ENCODE measurements at regions not wholly inside any gene's neighbourhood (a gene's known extent, or its start where the extent isn't known, plus 50 kb on each side); places are given as distances from the start of the nearest gene placed in this dataset.

GRCh38 chr7:159227433-159227832, 82.8 kb upstream of the VIPR2 start (continued):
- TF ChIP-seq ZNF114 (CRISPR knock-in tag; IDR thresholded peaks at IDR 0.05) (no peak), CREB1 (CRISPR knock-in tag; IDR thresholded peaks at IDR 0.05; ENCODE audit: low read depth) (no peak)
- TF ChIP-seq, protein P1, sequence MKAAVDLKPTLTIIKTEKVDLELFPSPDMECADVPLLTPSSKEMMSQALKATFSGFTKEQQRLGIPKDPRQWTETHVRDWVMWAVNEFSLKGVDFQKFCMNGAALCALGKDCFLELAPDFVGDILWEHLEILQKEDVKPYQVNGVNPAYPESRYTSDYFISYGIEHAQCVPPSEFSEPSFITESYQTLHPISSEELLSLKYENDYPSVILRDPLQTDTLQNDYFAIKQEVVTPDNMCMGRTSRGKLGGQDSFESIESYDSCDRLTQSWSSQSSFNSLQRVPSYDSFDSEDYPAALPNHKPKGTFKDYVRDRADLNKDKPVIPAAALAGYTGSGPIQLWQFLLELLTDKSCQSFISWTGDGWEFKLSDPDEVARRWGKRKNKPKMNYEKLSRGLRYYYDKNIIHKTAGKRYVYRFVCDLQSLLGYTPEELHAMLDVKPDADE (IDR thresholded peaks at IDR 0.05) = no peak

DNA sequence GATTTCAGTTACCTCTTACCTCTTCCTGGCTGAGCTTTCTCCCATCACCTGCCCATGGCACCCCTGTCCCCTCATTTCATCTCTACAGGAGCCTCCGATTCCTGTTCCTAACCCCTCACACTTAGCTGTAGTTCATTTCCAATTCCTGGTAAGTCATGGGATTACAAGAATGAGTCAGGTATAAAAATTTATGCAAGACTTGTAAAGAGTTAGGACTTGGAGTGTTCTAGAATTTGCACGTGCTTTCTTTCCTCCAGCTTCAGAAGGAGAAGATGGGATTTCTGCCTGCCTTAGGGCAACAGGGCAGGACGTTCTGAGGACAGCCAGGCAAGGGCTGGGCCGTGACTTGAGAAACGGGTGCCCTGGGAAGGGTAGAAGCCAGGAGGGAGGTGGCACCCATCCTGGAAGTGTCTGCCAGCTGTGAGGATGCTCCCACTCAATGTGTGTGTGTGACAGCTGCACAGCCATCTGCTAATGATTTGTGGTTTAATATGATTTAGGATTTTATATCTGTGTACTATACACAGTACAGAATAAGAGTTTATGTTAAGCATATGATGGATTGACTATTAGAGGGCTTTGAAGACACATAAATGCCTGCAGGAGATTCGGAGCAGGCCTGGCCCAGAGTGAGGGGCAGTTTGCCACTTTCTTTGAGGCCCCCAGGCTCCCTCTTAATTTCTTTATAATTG, 81.5 kb upstream of the VIPR2 start:
- Mint-ChIP-seq H3K27me3 (ENCODE audit: insufficient read depth, low read depth, poor library complexity) (peaks cover 9% of the 10 kb centered on the region), H3K4me3 (no peak overlapping the region), H3K9me3 (peaks cover 91% of the 10 kb centered on the region), H3K36me3 (ENCODE audit: low read depth) (peaks cover 22% of the 10 kb centered on the region; the same call in 2 of the 3 replicates), H3K27ac (no peak overlapping the region), H3K4me1 (no peaks in the 10 kb centered on the region)
- Histone ChIP-seq H3K4me2 (no peak overlapping the region), H3K9me2 (ENCODE audit: insufficient read depth) (no peaks in the 10 kb centered on the region), H3K4me1 (ENCODE audit: insufficient read depth) (no peaks in the 10 kb centered on the region), H4K20me1 (replicated peaks; ENCODE audit: insufficient read depth) (no peaks in the 10 kb centered on the region), H3F3A (replicated peaks; ENCODE audit: low read depth) (no peaks in the 10 kb centered on the region), H3K4me3 (no peak overlapping the region), H3K79me2 (replicated peaks; ENCODE audit: insufficient read depth) (no peaks in the 10 kb centered on the region), H3K36me3 (ENCODE audit: insufficient read depth) (peaks cover 7% of the 10 kb centered on the region), H3K27ac (ENCODE audit: low read depth) (no peak overlapping the region), H3K27me3 (ENCODE audit: insufficient read depth) (no peaks in the 10 kb centered on the region), H2AFZ (no peak overlapping the region)
- DNase-seq (ENCODE audit: low spot score) (no peak), ATAC-seq (no peak)
- TF ChIP-seq EZH2 (IDR thresholded peaks at IDR 0.05; ENCODE audit: low read depth, unreplicated experiment) (no peak), CTCF (conservative IDR thresholded peaks at IDR 0.05; ENCODE audit: low read depth in 2 of 2) (no peak), EZH2phosphoT487 (IDR thresholded peaks at IDR 0.05; ENCODE audit: unreplicated experiment) (no peak), POLR2AphosphoS5 (IDR thresholded peaks at IDR 0.05; ENCODE audit: low read depth) (no peak), NANOG (IDR thresholded peaks at IDR 0.05; ENCODE audit: borderline replicate concordance) (no peak), CREB1 (CRISPR knock-in tag; IDR thresholded peaks at IDR 0.05; ENCODE audit: low read depth) (no peak), ZNF114 (CRISPR knock-in tag; IDR thresholded peaks at IDR 0.05) (no peak), STAT1 (IDR thresholded peaks at IDR 0.05; ENCODE audit: unreplicated experiment) (no peak)
- TF ChIP-seq, protein P2, sequence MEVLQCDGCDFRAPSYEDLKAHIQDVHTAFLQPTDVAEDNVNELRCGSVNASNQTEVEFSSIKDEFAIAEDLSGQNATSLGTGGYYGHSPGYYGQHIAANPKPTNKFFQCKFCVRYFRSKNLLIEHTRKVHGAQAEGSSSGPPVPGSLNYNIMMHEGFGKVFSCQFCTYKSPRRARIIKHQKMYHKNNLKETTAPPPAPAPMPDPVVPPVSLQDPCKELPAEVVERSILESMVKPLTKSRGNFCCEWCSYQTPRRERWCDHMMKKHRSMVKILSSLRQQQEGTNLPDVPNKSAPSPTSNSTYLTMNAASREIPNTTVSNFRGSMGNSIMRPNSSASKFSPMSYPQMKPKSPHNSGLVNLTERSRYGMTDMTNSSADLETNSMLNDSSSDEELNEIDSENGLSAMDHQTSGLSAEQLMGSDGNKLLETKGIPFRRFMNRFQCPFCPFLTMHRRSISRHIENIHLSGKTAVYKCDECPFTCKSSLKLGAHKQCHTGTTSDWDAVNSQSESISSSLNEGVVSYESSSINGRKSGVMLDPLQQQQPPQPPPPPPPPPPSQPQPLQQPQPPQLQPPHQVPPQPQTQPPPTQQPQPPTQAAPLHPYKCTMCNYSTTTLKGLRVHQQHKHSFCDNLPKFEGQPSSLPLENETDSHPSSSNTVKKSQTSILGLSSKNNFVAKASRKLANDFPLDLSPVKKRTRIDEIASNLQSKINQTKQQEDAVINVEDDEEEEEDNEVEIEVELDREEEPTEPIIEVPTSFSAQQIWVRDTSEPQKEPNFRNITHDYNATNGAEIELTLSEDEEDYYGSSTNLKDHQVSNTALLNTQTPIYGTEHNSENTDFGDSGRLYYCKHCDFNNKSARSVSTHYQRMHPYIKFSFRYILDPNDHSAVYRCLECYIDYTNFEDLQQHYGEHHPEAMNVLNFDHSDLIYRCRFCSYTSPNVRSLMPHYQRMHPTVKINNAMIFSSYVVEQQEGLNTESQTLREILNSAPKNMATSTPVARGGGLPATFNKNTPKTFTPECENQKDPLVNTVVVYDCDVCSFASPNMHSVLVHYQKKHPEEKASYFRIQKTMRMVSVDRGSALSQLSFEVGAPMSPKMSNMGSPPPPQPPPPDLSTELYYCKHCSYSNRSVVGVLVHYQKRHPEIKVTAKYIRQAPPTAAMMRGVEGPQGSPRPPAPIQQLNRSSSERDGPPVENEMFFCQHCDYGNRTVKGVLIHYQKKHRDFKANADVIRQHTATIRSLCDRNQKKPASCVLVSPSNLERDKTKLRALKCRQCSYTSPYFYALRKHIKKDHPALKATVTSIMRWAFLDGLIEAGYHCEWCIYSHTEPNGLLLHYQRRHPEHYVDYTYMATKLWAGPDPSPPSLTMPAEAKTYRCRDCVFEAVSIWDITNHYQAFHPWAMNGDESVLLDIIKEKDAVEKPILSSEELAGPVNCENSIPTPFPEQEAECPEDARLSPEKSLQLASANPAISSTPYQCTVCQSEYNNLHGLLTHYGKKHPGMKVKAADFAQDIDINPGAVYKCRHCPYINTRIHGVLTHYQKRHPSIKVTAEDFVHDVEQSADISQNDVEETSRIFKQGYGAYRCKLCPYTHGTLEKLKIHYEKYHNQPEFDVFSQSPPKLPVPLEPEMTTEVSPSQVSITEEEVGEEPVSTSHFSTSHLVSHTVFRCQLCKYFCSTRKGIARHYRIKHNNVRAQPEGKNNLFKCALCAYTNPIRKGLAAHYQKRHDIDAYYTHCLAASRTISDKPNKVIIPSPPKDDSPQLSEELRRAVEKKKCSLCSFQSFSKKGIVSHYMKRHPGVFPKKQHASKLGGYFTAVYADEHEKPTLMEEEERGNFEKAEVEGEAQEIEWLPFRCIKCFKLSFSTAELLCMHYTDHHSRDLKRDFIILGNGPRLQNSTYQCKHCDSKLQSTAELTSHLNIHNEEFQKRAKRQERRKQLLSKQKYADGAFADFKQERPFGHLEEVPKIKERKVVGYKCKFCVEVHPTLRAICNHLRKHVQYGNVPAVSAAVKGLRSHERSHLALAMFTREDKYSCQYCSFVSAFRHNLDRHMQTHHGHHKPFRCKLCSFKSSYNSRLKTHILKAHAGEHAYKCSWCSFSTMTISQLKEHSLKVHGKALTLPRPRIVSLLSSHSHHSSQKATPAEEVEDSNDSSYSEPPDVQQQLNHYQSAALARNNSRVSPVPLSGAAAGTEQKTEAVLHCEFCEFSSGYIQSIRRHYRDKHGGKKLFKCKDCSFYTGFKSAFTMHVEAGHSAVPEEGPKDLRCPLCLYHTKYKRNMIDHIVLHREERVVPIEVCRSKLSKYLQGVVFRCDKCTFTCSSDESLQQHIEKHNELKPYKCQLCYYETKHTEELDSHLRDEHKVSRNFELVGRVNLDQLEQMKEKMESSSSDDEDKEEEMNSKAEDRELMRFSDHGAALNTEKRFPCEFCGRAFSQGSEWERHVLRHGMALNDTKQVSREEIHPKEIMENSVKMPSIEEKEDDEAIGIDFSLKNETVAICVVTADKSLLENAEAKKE (CRISPR knock-in tag; IDR thresholded peaks at IDR 0.05) = no peak
- TF ChIP-seq, protein P1 (IDR thresholded peaks at IDR 0.05) = no peak

Measured in GM23338 (cell line).